HG03354 (cell line): ENCODE measurements at regions not wholly inside any gene's neighbourhood (a gene's known extent, or its start where the extent isn't known, plus 50 kb on each side); places are given as distances from the start of the nearest gene placed in this dataset.
A peak's percentile ranks its signal among the peaks of the same experiment; 100 is the strongest.
"Not testable (repeated sequence)": the region's sequence is repeated elsewhere in the genome, so short reads cannot be mapped to it uniquely, and the experiment has no call there.

Experiments used
- ATAC-seq: cut with Tn5 transposase; IDR thresholded peaks from one replicate; pipeline ENCODE4 v1.9.1; 2021; ENCODE audit warnings: mild to moderate bottlenecking; ENCODE audit not compliant: unreplicated experiment, poor library complexity, severe bottlenecking

- no peak for ATAC-seq
Observed at GRCh38 chr13:50219743-50220142, 204.5 kb downstream of the KCNRG start.

- no peak for ATAC-seq
Observed at GRCh38 chr13:50220938-50221337, 205.7 kb downstream of the KCNRG start.

- no peak for ATAC-seq
Observed at GRCh38 chr13:50222569-50223332, 207.5 kb downstream of the KCNRG start.

DNA sequence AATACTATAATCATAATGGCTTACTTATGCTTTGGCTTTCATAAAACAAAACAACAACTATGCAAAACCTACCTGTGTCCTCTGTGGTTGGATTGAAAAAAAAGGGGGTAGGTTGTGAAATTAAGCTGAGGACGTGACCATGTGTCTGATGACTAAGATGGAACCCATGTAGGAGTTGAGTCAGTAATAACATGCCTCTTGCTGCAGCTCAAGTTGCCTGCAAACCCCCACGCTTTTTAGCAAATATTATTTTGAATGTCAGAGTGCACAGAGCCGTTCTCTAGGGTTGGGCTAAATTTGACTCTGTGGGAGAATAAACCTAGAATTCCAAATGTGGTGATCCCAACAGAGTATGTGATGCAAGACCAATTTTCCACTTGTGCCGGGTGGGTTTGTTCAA is 209.3 kb downstream of the KCNRG start:
- peak; percentile 73 for ATAC-seq

- no peak for ATAC-seq
Observed at GRCh38 chr13:50225193-50226155, 210.2 kb downstream of the KCNRG start.

- ATAC-seq = peak; percentile 46
Observed at GRCh38 chr13:50226515-50227155, 211.4 kb downstream of the KCNRG start.

DNA sequence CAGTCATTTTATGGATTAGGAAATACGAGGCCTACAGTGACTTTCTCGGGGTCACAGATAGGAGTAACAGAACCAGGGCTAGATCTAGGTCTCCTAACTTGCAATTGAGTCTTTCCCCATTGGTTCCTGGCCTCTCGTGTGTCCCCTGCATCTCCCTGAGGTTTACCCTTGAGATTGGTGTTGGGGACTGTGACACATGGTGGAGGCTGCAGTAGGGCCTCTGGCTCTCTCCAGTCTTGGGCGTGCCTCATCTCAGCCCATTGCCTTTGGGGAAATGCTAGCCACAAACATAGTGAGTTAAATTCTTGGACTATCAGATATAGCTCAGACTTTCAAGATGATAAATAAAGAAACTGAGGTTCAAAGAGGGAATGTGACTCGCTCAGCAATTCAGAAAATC is 212.1 kb downstream of the KCNRG start:
- ATAC-seq = no peak

- no peak for ATAC-seq
Observed at GRCh38 chr13:50228527-50228926, 213.3 kb downstream of the KCNRG start.

DNA sequence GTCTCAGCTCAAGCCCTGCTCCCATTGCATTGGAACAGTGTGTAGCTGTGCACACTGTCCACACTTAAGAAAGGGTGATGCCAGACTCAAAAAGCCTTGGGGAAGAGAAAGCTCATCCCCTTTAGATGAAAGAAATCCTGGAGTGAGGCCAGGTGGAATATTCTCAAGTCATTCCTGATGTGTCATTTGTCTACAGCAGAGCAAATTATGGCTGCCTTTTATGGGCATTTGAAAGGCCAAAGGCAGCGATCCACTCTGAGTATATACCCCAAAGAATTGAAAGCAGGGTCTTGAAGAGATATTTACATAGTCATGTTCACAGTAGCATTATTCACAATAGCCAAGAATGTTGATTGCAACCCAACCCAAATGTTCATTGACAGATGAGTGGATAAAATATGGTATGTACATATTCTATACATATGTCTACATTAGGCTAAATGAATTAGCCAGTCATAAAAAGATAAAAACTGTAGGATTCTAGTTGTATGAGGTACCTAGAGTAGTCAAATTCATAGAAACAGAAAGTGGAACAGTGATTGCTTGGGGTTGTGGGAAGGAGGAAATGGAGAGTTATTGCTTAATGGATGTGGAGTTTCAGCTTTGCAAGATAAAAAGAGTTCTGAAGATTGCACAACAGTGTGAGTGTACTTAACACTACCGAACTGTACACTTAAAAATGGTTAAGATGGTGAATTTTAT is 214.9 kb downstream of the KCNRG start:
- peak; percentile 61 for ATAC-seq

DNA sequence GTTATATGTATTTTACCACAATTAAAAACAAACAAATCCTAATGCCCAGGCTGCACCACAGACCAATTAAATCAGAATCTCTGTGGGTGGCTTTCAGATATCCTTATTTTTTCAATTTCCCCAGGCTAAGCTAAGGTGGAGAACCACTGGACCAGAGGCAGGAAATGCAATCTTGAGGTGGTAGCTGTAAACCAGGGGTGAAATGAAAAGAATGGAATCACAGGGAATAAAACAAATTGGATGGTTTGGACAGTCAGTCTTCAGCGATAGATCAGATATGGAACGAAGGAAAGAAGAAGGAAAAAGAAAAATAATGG is 215.4 kb downstream of the KCNRG start:
- ATAC-seq = no peak

DNA sequence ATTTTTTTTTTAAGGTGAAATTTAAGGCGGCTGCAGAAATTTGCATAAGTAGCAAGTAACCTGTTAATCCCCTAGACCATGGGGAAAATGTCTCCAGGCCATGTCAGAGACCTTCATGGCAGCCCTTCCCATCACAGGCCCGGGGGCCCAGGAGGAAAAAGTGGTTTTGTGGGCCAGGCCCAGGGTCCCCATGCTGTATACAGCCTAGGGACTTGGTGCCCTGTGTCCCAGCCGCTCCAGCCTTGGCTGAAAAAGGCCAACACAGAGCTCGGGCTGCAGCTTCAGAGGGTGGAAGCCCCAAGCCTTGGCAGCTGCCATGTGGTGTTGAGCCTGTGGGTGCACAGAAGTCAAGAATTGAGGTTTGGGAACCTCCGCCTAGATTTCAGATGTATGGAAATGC is 218.3 kb downstream of the KCNRG start:
- ATAC-seq = not testable (repeated sequence)

GRCh38 chr13:50235604-50236342 is 220.5 kb downstream of the KCNRG start:
- ATAC-seq = no peak

GRCh38 chr13:50236898-50237318 is 221.7 kb downstream of the KCNRG start:
- ATAC-seq = peak; percentile 90

DNA sequence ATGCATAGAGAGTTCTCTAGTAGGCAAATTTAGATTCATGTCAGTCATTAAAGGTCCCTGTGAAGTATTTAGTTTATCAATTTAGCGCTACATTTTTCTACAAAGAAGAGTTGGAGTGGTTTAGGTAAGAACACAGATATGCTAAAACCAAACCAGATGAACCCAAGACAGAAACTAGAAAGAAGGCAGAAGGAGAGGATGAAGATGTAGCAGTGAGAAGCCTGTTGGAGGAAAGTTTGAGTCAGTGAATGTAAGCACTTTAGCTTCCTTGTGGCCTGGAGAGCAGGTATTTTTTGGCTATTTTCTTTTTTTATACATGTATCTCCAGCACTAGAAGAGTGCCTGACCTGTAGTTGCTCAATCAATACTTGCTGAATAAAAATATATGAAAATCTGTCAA is 223.7 kb downstream of the KCNRG start:
- ATAC-seq = no peak

DNA sequence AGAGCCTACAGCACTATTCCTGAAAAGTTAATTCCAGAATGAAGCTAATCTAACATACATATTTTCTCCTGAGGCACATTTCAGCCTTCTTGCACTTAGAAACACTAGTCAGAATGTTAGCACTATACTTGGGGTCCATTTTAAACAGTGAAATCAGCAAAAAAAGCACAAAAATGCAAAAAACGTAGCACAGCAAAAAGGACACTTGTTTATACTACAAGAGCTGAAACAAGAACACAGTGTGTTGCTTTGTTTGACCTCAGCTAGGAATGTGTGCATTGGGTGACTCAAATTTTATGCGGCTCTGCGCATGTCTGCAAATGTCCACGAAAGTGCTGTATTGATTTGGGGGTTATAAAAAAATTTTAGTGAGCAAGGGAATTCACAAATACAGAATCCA is 226.2 kb downstream of the KCNRG start:
- ATAC-seq = no peak

- ATAC-seq = no peak
Observed at GRCh38 chr13:50243931-50244330, 228.7 kb downstream of the KCNRG start.

- ATAC-seq = peak; percentile 10
Observed at GRCh38 chr13:50244355-50244712, 229.1 kb downstream of the KCNRG start.

GRCh38 chr13:50244713-50245574 is 229.7 kb downstream of the KCNRG start:
- ATAC-seq = peak; percentile 94
